ENCODE measurements at regions not wholly inside any gene's neighbourhood (a gene's known extent, or its start where the extent isn't known, plus 50 kb on each side); places are given as distances from the start of the nearest gene placed in this dataset.

GRCh38 chr15:37860896-37861295 lies 73.5 kb upstream of the TMCO5A start:
- no peak overlapping the region for H3K9ac ChIP-seq (ENCODE audit: low read depth, low read length)
- H3K9me3 ChIP-seq (ENCODE audit: control insufficient read depth, insufficient read depth, low read length): no peaks in the 10 kb centered on the region
- no peaks in the 10 kb centered on the region for H3K36me3 ChIP-seq (ENCODE audit: insufficient read depth, low read length)
- H3K4me1 ChIP-seq (ENCODE audit: insufficient read depth, low read length): no peaks in the 10 kb centered on the region

GRCh38 chr15:37865687-37866086 lies 68.8 kb upstream of the TMCO5A start:
- no peaks in the 10 kb centered on the region for H3K36me3 ChIP-seq (ENCODE audit: insufficient read depth, low read length)
- no peaks in the 10 kb centered on the region for H3K4me1 ChIP-seq (ENCODE audit: insufficient read depth, low read length)
- H3K9me3 ChIP-seq (ENCODE audit: control insufficient read depth, insufficient read depth, low read length): no peaks in the 10 kb centered on the region
- no peak overlapping the region for H3K9ac ChIP-seq (ENCODE audit: low read depth, low read length)

GRCh38 chr15:37870711-37871110 lies 63.7 kb upstream of the TMCO5A start:
- H3K9ac ChIP-seq (ENCODE audit: low read depth, low read length): no peak overlapping the region
- no peaks in the 10 kb centered on the region for H3K4me1 ChIP-seq (ENCODE audit: insufficient read depth, low read length)

GRCh38 chr15:37872661-37873060 lies 61.8 kb upstream of the TMCO5A start:
- Histone ChIP-seq H3K9me3 (ENCODE audit: control insufficient read depth, insufficient read depth, low read length) (no peaks in the 10 kb centered on the region), H3K36me3 (ENCODE audit: insufficient read depth, low read length) (no peaks in the 10 kb centered on the region), H3K9ac (ENCODE audit: low read depth, low read length) (no peak overlapping the region), H3K4me1 (ENCODE audit: insufficient read depth, low read length) (0 out of 2 replicates have a peak, but pooled peaks cover under 1% of the 10 kb centered on the region)

More at GRCh38 chr15:37870711-37871110, 63.7 kb upstream of the TMCO5A start:
- Histone ChIP-seq H3K36me3 (ENCODE audit: insufficient read depth, low read length) (no peaks in the 10 kb centered on the region), H3K9me3 (ENCODE audit: control insufficient read depth, insufficient read depth, low read length) (no peaks in the 10 kb centered on the region)

- Histone ChIP-seq H3K36me3 (ENCODE audit: insufficient read depth, low read length) (no peaks in the 10 kb centered on the region), H3K9me3 (ENCODE audit: control insufficient read depth, insufficient read depth, low read length) (no peaks in the 10 kb centered on the region), H3K4me1 (ENCODE audit: insufficient read depth, low read length) (peaks cover 7% of the 10 kb centered on the region; the same call in 1 of the 2 replicates), H3K9ac (ENCODE audit: low read depth, low read length) (no peak overlapping the region)
These were observed 61.1 kb upstream of the TMCO5A start for GRCh38 chr15:37873336-37873735.

- Histone ChIP-seq H3K9ac (ENCODE audit: low read depth, low read length) (no peak overlapping the region), H3K4me1 (ENCODE audit: insufficient read depth, low read length) (peaks cover 9% of the 10 kb centered on the region; the same call in 1 of the 2 replicates), H3K36me3 (ENCODE audit: insufficient read depth, low read length) (no peaks in the 10 kb centered on the region)
These were observed 57.5 kb upstream of the TMCO5A start for GRCh38 chr15:37876900-37877299.

GRCh38 chr15:37877851-37878741 lies 56.3 kb upstream of the TMCO5A start:
- Histone ChIP-seq H3K9ac (ENCODE audit: low read depth, low read length) (no peak overlapping the region), H3K4me1 (ENCODE audit: insufficient read depth, low read length) (peaks cover 9% of the 10 kb centered on the region; the same call in 1 of the 2 replicates), H3K36me3 (ENCODE audit: insufficient read depth, low read length) (no peaks in the 10 kb centered on the region), H3K9me3 (ENCODE audit: control insufficient read depth, insufficient read depth, low read length) (no peaks in the 10 kb centered on the region)

More at GRCh38 chr15:37876900-37877299, 57.5 kb upstream of the TMCO5A start:
- no peaks in the 10 kb centered on the region for H3K9me3 ChIP-seq (ENCODE audit: control insufficient read depth, insufficient read depth, low read length)

- Histone ChIP-seq H3K9me3 (ENCODE audit: control insufficient read depth, insufficient read depth, low read length) (no peaks in the 10 kb centered on the region), H3K4me1 (ENCODE audit: insufficient read depth, low read length) (peaks cover 9% of the 10 kb centered on the region; the same call in 1 of the 2 replicates), H3K9ac (ENCODE audit: low read depth, low read length) (no peak overlapping the region), H3K36me3 (ENCODE audit: insufficient read depth, low read length) (no peaks in the 10 kb centered on the region)
These were observed 54.2 kb upstream of the TMCO5A start for GRCh38 chr15:37880009-37880834.

GRCh38 chr15:37880835-37881153 lies 53.6 kb upstream of the TMCO5A start:
- Histone ChIP-seq H3K9me3 (ENCODE audit: control insufficient read depth, insufficient read depth, low read length) (no peaks in the 10 kb centered on the region), H3K4me1 (ENCODE audit: insufficient read depth, low read length) (peaks cover 9% of the 10 kb centered on the region; the same call in 1 of the 2 replicates), H3K36me3 (ENCODE audit: insufficient read depth, low read length) (no peaks in the 10 kb centered on the region), H3K9ac (ENCODE audit: low read depth, low read length) (no peak overlapping the region)

GRCh38 chr15:37881237-37882013 lies 53.0 kb upstream of the TMCO5A start:
- H3K9me3 ChIP-seq (ENCODE audit: control insufficient read depth, insufficient read depth, low read length): no peaks in the 10 kb centered on the region
- H3K4me1 ChIP-seq (ENCODE audit: insufficient read depth, low read length): peaks cover 9% of the 10 kb centered on the region; the same call in 1 of the 2 replicates
- no peaks in the 10 kb centered on the region for H3K36me3 ChIP-seq (ENCODE audit: insufficient read depth, low read length)
- no peak overlapping the region for H3K9ac ChIP-seq (ENCODE audit: low read depth, low read length)

GRCh38 chr15:37882640-37883039 lies 51.8 kb upstream of the TMCO5A start:
- Histone ChIP-seq H3K4me1 (ENCODE audit: insufficient read depth, low read length) (peaks cover 9% of the 10 kb centered on the region; the same call in 1 of the 2 replicates), H3K9me3 (ENCODE audit: control insufficient read depth, insufficient read depth, low read length) (no peaks in the 10 kb centered on the region), H3K36me3 (ENCODE audit: insufficient read depth, low read length) (no peaks in the 10 kb centered on the region), H3K9ac (ENCODE audit: low read depth, low read length) (no peak overlapping the region)
